Hematopoietic multipotent progenitor cell treated with erythropoietin and hydrocortisone succinate and interleukin-3 and kit ligand, for 15 days (in vitro differentiated cells): ENCODE measurements at regions not wholly inside any gene's neighbourhood (a gene's known extent, or its start where the extent isn't known, plus 50 kb on each side); places are given as distances from the start of the nearest gene placed in this dataset.
"Not testable (repeated sequence)": the region's sequence is repeated elsewhere in the genome, so short reads cannot be mapped to it uniquely, and the experiment has no call there.

Source experiments
- DNase-seq: peaks from one replicate; pipeline ENCODE4 v3.0.0-alpha.2; 2015; ENCODE audit warnings: low spot score

- no peak for DNase-seq
Measured at GRCh38 chr5:29460971-29461559, 1732.4 kb upstream of the CDH6 start.

- DNase-seq: not testable (repeated sequence)
Measured at GRCh38 chr5:29451004-29451403, 1742.5 kb upstream of the CDH6 start.

GRCh38 chr5:29414681-29415080 is 1778.8 kb upstream of the CDH6 start:
- no peak for DNase-seq

DNA sequence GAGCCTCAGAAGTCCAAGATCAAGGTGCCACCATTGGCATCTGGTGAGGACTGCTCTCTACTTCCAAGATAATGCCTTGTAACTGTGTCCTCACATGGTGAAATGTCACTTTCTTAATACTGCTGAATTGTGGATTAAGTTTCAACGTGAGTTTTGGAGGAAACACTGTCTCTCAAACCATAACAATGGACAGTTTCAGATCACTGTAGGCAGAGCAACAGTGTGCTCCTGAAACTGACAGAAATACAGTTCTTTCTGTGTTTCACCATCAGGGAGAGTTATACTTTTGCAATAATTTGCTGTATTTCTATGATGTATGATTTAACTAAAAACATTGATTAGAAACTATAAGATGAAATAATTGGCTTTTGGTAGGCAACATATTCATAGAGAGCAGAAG is 1780.5 kb upstream of the CDH6 start:
- no peak for DNase-seq

GRCh38 chr5:29402270-29402669 is 1791.2 kb upstream of the CDH6 start:
- no peak for DNase-seq

GRCh38 chr5:29389993-29390392 is 1803.5 kb upstream of the CDH6 start:
- DNase-seq: no peak

DNA sequence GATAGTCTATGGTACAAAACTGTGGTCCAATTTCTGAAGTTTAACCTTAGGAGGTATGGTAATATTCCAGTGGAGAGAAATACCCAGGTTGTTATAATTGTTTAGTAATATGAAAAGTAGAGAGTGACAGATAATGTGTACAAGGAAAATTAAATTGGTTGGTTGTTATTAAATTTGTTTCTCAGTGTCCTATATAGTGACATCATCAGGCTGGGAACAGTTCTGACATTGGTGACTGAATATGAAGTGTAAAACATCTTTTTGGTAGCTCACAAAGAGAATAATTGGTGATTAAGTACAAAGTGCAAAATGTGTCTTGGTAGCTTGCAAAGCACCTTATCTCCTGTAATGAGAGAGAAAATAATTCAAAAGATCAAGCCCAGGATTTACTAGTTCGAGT is 1806.1 kb upstream of the CDH6 start:
- no peak for DNase-seq

DNA sequence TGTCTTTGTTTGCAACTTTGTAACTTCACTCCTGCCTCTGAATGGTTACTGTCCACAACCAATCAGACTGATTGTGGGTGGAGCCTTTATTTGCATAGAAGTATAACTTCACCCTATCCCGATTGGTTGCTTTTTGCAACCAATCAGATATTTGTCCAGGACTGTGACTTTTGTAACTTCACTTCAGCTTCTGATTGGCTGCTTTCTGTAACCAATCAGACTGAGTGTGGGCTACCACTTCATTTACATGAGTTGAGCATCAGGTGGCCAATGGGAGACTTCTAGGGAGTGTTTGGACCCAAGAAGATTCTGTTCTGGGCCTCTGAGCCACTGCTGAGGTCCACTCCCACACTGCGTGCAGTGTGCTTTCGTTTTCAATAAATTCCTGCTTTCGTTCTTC is 1810.7 kb upstream of the CDH6 start:
- no peak for DNase-seq

DNA sequence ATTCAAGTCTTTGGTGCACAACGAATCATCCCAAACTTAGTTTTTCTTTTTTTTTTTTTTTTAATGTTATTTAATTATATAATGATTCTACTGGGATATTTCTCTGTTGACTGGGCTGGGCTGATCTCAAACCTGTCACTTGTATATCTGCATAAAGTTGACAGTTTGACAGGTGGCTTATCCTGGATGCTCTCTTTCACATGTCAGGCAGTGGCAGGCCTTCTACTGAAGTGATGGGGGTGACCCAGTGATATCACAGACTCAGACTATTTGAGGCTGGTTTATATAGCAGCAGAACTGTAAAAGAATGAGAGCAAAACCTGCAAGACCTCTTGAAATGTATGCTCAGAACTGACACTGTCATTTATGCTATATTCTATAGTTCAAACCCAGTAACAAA is 1813.5 kb upstream of the CDH6 start:
- no peak for DNase-seq

DNA sequence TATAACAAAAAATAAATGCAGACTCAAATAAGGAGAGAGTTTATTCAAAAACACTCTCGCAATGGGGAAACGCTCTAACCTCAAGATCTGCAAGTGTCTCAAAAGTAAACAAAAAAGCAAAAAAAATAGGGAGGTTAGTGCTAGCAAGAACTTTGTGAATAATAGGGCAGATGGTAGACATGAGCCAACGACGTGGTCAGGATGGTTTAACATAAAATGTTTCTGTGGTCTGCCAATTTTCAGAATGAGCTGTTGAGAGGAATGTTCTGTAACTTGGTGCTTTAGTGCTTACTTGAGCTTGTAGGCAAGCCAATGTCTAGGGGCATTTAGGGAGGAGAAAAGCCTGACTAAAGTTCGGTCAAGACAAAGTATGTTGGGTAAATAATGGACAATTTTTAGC is 1813.9 kb upstream of the CDH6 start:
- no peak for DNase-seq

- no peak for DNase-seq
Measured at GRCh38 chr5:29378104-29378503, 1815.4 kb upstream of the CDH6 start.

DNA sequence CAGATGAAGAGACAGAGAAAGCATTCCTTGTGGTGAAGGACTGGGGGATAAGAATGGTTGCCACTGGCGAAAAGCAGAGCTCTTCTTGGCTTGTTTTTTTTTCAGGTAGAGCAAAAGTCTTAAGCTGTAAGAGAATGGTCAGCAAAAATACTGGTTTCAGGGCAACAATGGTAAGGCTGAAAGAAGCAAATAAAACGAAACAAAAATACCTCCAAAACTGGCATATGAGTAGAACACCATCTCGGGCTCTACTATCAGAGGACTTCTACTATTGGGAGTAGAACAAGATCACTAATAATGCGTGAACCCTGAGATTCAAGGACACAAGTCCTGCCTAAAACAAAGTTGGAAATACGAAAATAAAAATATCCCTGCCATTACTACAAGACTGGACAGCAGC is 1823.2 kb upstream of the CDH6 start:
- no peak for DNase-seq

DNA sequence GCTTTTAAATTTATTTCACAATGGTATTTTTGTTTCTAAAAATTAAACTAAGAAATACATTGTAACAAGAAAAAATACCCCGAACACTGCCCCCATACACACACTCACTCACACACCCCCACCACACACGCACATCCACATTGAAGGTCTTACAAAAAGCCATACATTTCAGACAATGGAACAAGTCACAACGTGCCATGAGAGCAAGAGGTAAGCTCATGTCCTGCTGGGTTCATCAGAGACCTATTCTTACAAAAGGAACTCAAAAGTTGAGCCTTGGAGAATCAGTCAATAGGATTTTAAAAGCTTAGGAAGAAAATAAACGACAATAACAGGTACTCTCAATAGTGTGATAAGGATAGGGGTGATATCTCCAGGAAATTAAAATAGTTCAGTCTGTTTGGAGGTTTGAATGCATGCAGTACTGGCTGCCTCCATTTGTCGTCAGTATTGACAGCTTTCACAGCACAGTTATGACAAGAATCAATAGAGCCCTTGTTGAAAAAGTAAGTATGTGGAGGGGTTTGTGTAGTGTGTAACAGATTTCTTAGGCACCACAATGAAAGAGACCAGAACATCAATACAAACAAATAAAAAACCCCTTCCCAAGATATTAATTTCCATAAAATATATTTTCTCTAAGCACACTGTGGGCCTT is 1826.2 kb upstream of the CDH6 start:
- no peak for DNase-seq

- no peak for DNase-seq
Measured at GRCh38 chr5:29351170-29351569, 1842.3 kb upstream of the CDH6 start.

- no peak for DNase-seq
Measured at GRCh38 chr5:29337030-29337429, 1856.5 kb upstream of the CDH6 start.

- DNase-seq: no peak
Measured at GRCh38 chr5:29321591-29321990, 1871.9 kb upstream of the CDH6 start.

DNA sequence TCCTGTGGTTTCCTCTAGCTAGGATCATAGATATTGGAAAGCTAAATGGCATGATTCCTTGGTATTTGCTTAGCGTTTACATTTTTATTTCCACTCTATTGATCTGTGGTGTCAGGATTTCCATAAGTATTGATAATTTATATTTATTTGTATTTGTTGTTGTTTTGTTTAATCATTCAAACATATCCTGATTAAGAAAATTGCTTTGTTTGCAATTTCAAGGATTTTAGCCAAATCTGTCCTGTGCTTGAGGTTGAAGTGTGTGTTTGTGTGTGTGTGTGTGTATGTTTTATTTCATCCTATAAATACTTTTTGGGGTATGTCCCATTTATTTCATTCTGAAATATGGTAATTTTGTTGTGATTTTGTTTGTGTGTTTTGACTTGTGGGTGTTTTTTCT is 1884.1 kb upstream of the CDH6 start:
- no peak for DNase-seq

DNA sequence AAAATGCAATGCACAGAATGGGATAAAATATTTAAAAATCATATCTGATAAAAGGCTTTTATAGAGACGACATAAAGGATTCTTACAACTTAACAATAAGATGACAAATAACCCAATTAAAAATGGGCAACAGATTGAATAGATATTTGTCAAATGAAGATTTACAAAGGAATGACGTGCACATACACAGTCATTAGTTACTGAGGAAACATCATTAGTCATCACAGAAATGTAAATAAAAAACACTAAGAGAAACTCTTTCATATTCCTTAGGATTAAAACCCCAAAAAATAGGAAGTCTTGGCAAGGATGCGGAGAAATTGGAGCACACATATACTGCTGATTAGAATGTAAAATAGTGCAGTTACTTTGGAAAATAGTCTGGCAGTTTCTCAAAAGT is 1886.0 kb upstream of the CDH6 start:
- DNase-seq: no peak

GRCh38 chr5:29304545-29304944 is 1888.9 kb upstream of the CDH6 start:
- no peak for DNase-seq

DNA sequence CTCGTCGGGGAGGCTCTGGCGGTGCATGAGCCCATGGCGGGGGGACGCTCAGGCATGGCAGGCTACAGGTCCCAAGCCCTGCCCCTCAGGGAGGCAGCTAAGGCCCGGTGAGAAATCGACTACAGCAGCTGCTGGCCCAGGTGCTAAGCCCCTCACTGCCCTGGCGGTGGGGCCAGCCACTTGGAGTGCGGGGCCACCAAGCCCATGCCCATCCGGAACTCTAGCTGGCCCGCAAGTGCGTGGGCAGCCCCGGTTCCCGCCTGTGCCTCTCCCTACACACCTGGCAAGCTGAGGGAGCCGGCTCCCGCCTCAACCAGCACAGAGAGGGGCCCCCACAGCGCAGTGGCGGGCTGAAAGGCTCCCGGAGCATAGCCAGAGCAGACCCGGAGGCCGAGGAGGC is 1896.9 kb upstream of the CDH6 start:
- DNase-seq: no peak

DNA sequence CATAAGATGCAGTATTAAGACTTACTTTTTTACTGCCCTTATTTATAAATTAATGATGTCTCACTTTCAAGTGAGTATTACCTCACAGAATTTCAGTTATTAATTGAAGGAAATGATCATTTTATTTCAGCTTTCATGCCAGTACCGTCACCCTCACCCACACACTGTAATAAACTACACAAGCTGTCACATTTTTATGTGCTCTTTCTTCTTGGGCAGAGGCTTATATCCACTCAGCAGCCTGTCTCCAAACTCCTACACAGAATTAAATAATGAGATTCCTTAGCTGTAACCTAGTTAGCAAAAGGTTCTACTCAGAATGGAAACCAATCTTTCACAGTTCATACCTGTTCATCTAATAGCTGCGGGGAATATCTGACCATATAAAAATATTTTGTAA is 1915.8 kb upstream of the CDH6 start:
- DNase-seq: no peak

- DNase-seq: no peak
Measured at GRCh38 chr5:29276371-29276770, 1917.1 kb upstream of the CDH6 start.

DNA sequence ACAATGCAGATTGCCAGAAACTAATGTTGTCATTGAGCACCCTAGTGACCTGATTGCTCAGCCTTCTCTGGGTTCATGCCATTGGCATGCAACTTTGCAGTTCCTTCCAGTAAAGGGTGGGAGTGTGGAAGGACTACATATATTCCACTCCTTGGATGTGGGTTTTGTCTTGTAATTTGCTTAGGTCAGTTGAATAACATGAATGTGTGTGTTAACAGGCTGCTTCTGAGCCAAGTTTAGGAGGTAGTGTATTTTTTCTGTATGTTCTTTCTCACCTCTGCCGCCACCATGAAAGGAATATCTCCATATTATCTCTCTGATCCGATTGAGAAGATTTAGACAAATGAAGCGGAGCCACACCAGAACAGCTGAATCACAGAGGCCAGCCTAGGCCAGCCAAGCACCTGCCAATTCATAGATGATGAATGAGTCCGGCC is 1929.6 kb upstream of the CDH6 start:
- DNase-seq: no peak
